Keratinocyte (primary cell): ENCODE measurements at regions not wholly inside any gene's neighbourhood (a gene's known extent, or its start where the extent isn't known, plus 50 kb on each side); places are given as distances from the start of the nearest gene placed in this dataset.

Experiments
- DNase-seq: peaks from one replicate; pipeline ENCODE4 v3.0.0-alpha.2; 2011; ENCODE audit warnings: low read depth, missing footprints, low spot score
- FAIRE-seq: peaks from 2 replicates; lab custom pipeline; 2011; peaks lifted over from hg19 to GRCh38; lab: Jason Lieb, UNC
- H2AFZ ChIP-seq: 2 replicates; pipeline ENCODE4 v1.6.0; 2012; ENCODE audit warnings: low read length, control low read depth, inconsistent platforms; ENCODE audit not compliant: control insufficient read depth
- H3K27ac ChIP-seq: 2 replicates; pipeline ENCODE4 v1.5.1; 2011; ENCODE audit warnings: low read length; ENCODE audit not compliant: control insufficient read depth, insufficient read depth
- H3K27me3 ChIP-seq: 3 replicates; pipeline ENCODE4 v1.6.0; 2011; ENCODE audit warnings: low read length; ENCODE audit not compliant: control insufficient read depth, insufficient read depth; ENCODE audit errors: extremely low read depth
- H3K36me3 ChIP-seq, 2 experiments: 2 replicates in 1 of 2; 3 replicates in 1 of 2; pipeline ENCODE4 v1.5.1; 2011; ENCODE audit warnings: low read length in 2 of 2, mild to moderate bottlenecking in 1 of 2; ENCODE audit not compliant: control insufficient read depth in 2 of 2, insufficient read depth in 2 of 2; ENCODE audit errors: extremely low read depth in 1 of 2
- H3K4me1 ChIP-seq: 3 replicates; pipeline ENCODE4 v1.5.1; 2011; ENCODE audit warnings: low read length; ENCODE audit not compliant: control insufficient read depth, insufficient read depth; ENCODE audit errors: extremely low read depth
- H3K4me2 ChIP-seq: 3 replicates; pipeline ENCODE4 v1.6.0; 2011; ENCODE audit warnings: low read depth, low read length; ENCODE audit not compliant: control insufficient read depth, insufficient read depth; ENCODE audit errors: extremely low read depth
- H3K4me3 ChIP-seq, 3 experiments: fragments of 200-600 bp in 1 of 3; sonication (generic) in 1 of 3; 2 replicates in 2 of 3; 3 replicates in 1 of 3; pipeline ENCODE4 v1.5.1; 2011 to 2016; ENCODE audit warnings: low read length in 3 of 3, mild to moderate bottlenecking in 3 of 3, control low read depth in 2 of 3, inconsistent platforms in 1 of 3, low read depth in 1 of 3, mixed read lengths in 1 of 3, mixed run types in 1 of 3, moderate library complexity in 1 of 3; ENCODE audit not compliant: control insufficient read depth in 2 of 3, insufficient read depth in 2 of 3; ENCODE audit errors: extremely low read depth in 1 of 3
- H3K79me2 ChIP-seq: 2 replicates; pipeline ENCODE4 v1.6.0; 2012; ENCODE audit warnings: low read length; ENCODE audit not compliant: control insufficient read depth, insufficient read depth
- H3K9ac ChIP-seq: 3 replicates; pipeline ENCODE4 v1.6.0; 2011; ENCODE audit warnings: low read length; ENCODE audit not compliant: control insufficient read depth, insufficient read depth; ENCODE audit errors: extremely low read depth
- H3K9me1 ChIP-seq: 3 replicates; pipeline ENCODE4 v1.6.0; 2011; ENCODE audit warnings: low read length; ENCODE audit not compliant: control insufficient read depth, insufficient read depth; ENCODE audit errors: extremely low read depth
- H3K9me3 ChIP-seq: 2 replicates; pipeline ENCODE4 v1.5.1; 2012; ENCODE audit warnings: low read depth, low read length; ENCODE audit not compliant: control insufficient read depth
- H4K20me1 ChIP-seq: 3 replicates; pipeline ENCODE4 v1.6.0; 2011; ENCODE audit warnings: low read length; ENCODE audit not compliant: control insufficient read depth, insufficient read depth; ENCODE audit errors: extremely low read depth
- CTCF ChIP-seq, 3 experiments: IDR thresholded peaks in 1 of 3; conservative IDR thresholded peaks in 1 of 3; optimal IDR thresholded peaks in 1 of 3; 2 replicates in 2 of 3; 3 replicates in 1 of 3; pipeline versions ENCODE3 to v1.5.1; 2011; ENCODE audit warnings: low read length in 3 of 3, mild to moderate bottlenecking in 3 of 3, moderate library complexity in 2 of 3, control low read depth in 1 of 3, inconsistent platforms in 1 of 3; ENCODE audit not compliant: insufficient read depth in 2 of 3; ENCODE audit errors: extremely low read depth in 1 of 3
- EZH2 ChIP-seq: IDR thresholded peaks from one replicate; pipeline ENCODE4 v1.6.1; 2012; ENCODE audit warnings: inconsistent platforms, mild to moderate bottlenecking, low read length, moderate library complexity
- dilution Hi-C: fragments of 300-500 bp; cut with MboI; formaldehyde crosslinking; loops from one replicate; pipeline ENCODE4 v1.7.0; 2020; ENCODE audit warnings: low sequenced_read_pairs; ENCODE audit not compliant: extremely low pct_ligation_motif_present

- dilution Hi-C loops, result no loop called here
- DNase-seq, result no peak
These were observed 87.8 kb upstream of the MTHFD1L start for GRCh38 chr6:150777736-150778135.

GRCh38 chr6:150783813-150784212 is 81.7 kb upstream of the MTHFD1L start:
- H4K20me1 ChIP-seq, result no peaks in the 10 kb centered on the region
- H3K4me1 ChIP-seq, result no peaks in the 10 kb centered on the region
- no peaks in the 10 kb centered on the region for H3K9me3 ChIP-seq
- no peaks in the 10 kb centered on the region for H3K27me3 ChIP-seq
- DNase-seq, result no peak
- H3K9me1 ChIP-seq, result no peaks in the 10 kb centered on the region
- TF ChIP-seq EZH2 (no peak), CTCF (optimal IDR thresholded peaks at IDR 0.05 in 1 of 3, IDR thresholded peaks at IDR 0.05 in 1 of 3, conservative IDR thresholded peaks at IDR 0.05 in 1 of 3; ENCODE audit: extremely low read depth in 1 of 3, insufficient read depth in 2 of 3, low read length in 3 of 3) (no peak)
- H3K4me2 ChIP-seq, result no peak overlapping the region
- H3K79me2 ChIP-seq, result no peaks in the 10 kb centered on the region
- no peak for FAIRE-seq
- H3K9ac ChIP-seq, result no peak overlapping the region
- dilution Hi-C loops, result no loop called here
- no peak overlapping the region for H2AFZ ChIP-seq
- no peaks in the 10 kb centered on the region for H3K36me3 ChIP-seq
- no peak overlapping the region for H3K4me3 ChIP-seq
- H3K27ac ChIP-seq, result no peak overlapping the region

More at GRCh38 chr6:150777736-150778135, 87.8 kb upstream of the MTHFD1L start:
- H3K27me3 ChIP-seq, result no peaks in the 10 kb centered on the region
- H2AFZ ChIP-seq, result no peak overlapping the region
- no peaks in the 10 kb centered on the region for H3K79me2 ChIP-seq
- no peak overlapping the region for H3K27ac ChIP-seq
- no peaks in the 10 kb centered on the region for H3K9me1 ChIP-seq
- no peak for TF ChIP-seq CTCF (optimal IDR thresholded peaks at IDR 0.05 in 1 of 3, IDR thresholded peaks at IDR 0.05 in 1 of 3, conservative IDR thresholded peaks at IDR 0.05 in 1 of 3; ENCODE audit: extremely low read depth in 1 of 3, insufficient read depth in 2 of 3, low read length in 3 of 3)
- no peak for TF ChIP-seq EZH2
- no peaks in the 10 kb centered on the region for H4K20me1 ChIP-seq
- FAIRE-seq, result no peak
- H3K4me2 ChIP-seq, result no peak overlapping the region
- no peaks in the 10 kb centered on the region for H3K36me3 ChIP-seq
- no peak overlapping the region for H3K9ac ChIP-seq
- peaks cover 2% of the 10 kb centered on the region for H3K9me3 ChIP-seq
- H3K4me3 ChIP-seq, result no peak overlapping the region
- H3K4me1 ChIP-seq, result no peaks in the 10 kb centered on the region
